SK-N-SH (cell line): ENCODE measurements at regions not wholly inside any gene's neighbourhood (a gene's known extent, or its start where the extent isn't known, plus 50 kb on each side); places are given as distances from the start of the nearest gene placed in this dataset.

Experiments
- POLR2AphosphoS5 ChIP-seq: IDR thresholded peaks from 2 replicates; pipeline ENCODE4 v1.6.1; 2012; ENCODE audit warnings: low read depth, low read length
- RAD21 ChIP-seq: IDR thresholded peaks from 2 replicates; pipeline ENCODE4 v1.6.1; 2012; ENCODE audit warnings: mild to moderate bottlenecking, low read length
- SIN3A ChIP-seq: IDR thresholded peaks from 2 replicates; pipeline ENCODE4 v1.6.1; 2012; ENCODE audit warnings: low read depth, mild to moderate bottlenecking, low read length, moderate library complexity, borderline replicate concordance

GRCh38 chr13:96898212-96898611, 96.1 kb downstream of the OXGR1 start (continued):
- TF ChIP-seq RAD21 (no peak), SIN3A (no peak), POLR2AphosphoS5 (no peak)
